Renal pelvis (tissue), 1 donor: ENCODE measurements at regions not wholly inside any gene's neighbourhood (a gene's known extent, or its start where the extent isn't known, plus 50 kb on each side); places are given as distances from the start of the nearest gene placed in this dataset.

ENCODE experiments used
- DNase-seq: peaks from one replicate; pipeline ENCODE4 v3.0.0-alpha.2; 2013

DNA sequence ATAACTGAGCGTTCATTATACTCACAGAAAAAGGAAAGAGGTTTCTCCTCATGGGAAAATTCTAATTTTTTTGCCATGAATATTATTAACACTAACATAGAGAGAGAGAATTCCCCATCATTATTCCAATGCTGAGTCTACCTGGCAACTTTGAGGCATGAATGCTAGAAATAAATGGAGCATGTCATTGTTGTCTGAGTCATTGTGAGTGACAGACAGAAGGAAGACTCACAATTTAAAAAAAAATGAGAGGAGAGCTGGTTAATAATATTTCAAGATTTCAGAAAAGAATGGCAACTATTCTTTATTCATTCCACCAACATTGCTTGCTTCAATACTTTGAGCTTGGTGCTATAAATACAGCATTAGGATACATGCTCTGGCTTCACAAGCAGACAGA lies 170.4 kb upstream of the HS3ST1 start:
- DNase-seq: no peak

GRCh38 chr4:11598591-11598990 lies 169.9 kb upstream of the HS3ST1 start:
- no peak for DNase-seq

DNA sequence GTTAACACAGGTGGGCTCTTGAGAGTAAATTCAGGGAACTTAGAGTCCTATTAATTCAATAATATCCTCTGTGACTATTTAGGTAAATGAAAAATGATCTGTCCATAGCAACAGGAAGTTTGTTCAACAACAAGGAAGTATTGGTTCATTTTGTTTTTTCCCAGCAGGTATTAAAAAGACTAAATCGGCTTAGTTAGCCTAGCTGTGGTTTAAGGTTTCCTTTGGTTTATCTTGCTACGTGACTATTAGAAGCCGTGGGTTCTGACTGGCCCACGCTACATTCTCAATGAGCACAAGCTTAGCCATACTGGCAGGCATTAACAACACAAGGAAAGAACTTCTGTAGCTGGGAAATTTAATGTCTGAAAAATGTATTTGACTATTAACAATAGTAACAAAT lies 168.8 kb upstream of the HS3ST1 start:
- DNase-seq: no peak

- DNase-seq: no peak
These were observed 168.3 kb upstream of the HS3ST1 start for GRCh38 chr4:11596989-11597388.

DNA sequence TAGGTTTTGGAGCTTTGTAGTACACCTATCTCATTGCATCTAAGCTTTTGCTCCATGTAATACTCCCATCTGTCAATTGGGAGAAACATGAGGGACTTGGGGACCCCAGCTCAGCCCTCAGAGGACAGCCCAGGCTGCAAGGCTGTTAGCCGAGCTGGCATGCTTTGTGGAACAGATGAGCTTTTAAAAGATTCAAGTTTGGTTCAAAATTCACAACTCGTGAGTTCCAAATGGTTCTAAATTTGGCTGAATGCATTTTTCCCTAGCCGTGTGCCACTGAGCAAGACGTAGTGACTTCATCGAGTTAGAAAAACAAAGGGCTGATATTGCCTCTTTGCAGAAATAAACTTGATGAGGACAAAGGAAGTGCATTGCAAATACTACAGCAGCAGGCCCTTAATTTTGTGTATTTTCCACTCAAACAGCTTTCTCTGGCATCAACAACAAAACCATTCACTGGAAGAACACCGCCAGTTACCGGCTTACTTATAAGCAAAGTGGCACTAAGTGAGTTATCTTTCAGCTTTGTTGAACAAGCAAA lies 165.0 kb upstream of the HS3ST1 start:
- DNase-seq: no peak

DNA sequence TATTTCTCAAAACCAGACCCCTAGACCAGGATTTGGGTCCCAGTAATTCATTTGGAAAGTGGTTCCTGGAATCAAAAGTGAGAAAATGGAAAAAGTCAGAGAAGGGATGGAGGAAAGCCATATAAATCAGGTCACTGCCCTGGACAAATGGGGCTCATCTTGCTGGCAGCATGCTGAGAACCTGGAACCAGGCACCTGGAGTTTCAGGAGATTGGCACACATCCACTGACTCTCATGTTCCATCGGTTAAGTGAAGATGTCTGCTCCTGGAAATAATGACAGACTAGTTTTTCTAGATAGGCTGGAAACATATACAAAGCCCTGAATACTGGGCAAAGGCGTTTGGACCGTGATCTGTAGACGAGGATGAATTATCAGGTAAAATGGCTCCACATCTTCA lies 163.6 kb upstream of the HS3ST1 start:
- DNase-seq: no peak

DNA sequence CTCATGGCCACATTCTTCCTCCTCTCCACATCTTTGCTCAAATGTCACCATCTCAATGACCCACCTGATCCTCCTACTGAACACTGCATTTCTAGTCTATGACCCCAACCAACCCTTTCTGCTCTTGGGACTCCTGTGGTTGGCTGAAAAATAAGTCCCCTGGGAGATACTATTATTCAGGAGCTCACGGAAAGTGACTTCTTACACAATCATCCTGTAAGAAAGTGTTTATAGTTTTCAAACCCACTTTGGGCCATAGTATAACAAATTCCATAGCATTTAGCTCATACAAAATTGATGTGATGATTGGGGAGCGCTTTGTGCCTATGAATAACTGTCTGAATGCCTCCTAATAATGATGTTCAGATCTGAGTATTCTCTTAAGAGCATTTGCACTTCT lies 161.4 kb upstream of the HS3ST1 start:
- DNase-seq: no peak

GRCh38 chr4:11589676-11590075 lies 161.0 kb upstream of the HS3ST1 start:
- DNase-seq: no peak

GRCh38 chr4:11587797-11588196 lies 159.1 kb upstream of the HS3ST1 start:
- no peak for DNase-seq

- DNase-seq: no peak
These were observed 156.8 kb upstream of the HS3ST1 start for GRCh38 chr4:11585506-11585905.

- DNase-seq: no peak
These were observed 139.8 kb upstream of the HS3ST1 start for GRCh38 chr4:11568511-11568910.

DNA sequence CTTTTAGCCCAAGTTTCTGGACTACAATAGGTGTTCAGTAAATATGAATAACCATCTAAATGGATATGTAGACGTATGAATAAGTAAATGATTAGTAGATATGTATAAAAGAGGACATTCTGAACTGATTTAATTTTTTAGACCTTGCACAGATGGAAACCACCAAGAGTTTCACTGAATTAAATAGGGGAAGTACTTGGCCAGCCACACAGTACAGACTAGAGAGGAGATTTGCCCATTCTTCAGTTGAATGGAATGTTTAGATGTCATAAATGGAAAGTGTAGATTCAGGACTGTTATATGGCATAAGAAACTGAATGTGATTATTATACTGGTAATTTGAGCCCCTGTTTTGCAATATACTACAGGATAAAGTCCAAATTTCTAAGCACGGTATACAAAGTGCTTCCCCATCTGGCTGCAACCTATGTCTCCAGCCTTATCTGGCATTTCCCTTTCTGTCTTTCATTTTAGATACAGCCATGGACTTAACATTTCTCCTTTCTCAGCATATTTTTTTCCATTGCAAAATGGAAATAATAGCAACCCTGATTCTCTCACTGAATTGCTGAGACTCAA lies 137.8 kb upstream of the HS3ST1 start:
- no peak for DNase-seq

- no peak for DNase-seq
These were observed 137.2 kb upstream of the HS3ST1 start for GRCh38 chr4:11565899-11566298.

DNA sequence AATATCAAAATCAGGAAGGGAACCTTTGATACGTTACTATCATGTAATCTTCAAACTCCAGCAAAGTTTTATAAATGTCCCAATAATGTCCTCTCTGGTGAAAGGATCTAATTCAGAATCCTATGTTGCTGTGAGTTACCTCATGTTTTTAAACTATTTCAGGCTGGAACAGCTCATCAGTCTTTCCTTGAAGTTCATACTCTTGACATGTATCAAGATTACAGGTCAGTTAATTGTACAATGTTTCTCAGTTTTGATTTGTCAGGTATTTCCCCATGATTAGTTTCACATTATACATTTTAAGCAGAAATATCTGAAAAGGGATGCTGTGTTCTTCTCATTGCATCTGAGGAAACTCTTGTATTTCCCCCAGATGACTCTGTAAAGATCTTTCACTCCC lies 136.5 kb upstream of the HS3ST1 start:
- DNase-seq: no peak

GRCh38 chr4:11564021-11564420 lies 135.3 kb upstream of the HS3ST1 start:
- DNase-seq: no peak

DNA sequence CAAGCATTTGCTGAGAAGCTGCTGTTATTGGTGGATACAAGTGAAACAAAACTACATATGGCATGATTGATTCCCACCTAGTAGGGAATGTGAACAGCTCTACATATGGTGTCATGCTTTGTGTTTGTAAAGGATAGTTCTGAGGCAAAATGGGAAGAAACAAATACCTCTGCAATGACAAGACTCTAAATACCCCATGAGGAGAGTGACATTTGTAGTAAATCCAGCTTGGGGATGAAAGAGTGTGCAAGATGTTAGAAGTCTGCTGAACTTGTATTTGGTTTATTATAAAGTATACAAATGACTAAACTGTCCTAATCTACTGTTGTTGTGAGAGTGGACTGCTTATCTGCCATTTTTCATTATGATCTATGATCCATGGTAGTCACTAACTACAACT lies 120.8 kb upstream of the HS3ST1 start:
- no peak for DNase-seq

DNA sequence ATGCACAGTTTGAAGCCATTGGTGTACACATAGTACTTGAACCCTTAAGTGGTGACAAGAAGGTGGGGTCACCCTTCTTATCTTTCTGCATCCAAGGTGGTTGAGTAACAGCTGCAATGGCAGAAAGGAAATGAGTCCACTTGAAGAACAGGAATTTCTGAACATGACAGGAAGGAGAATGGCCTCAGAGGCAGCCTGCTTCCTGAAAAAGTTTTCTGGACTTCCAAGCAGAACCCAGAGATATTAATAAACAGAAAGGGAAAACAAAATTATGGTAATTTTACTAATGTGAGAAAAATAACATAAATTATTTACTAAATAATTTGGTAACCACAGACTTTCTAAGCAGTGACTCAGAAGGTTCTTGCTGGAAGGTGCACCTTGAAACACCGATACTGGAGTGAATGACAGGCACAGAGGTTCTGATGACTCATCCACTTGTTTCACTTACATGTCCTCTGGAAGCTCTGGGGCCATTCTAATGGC lies 119.9 kb upstream of the HS3ST1 start:
- DNase-seq: no peak

DNA sequence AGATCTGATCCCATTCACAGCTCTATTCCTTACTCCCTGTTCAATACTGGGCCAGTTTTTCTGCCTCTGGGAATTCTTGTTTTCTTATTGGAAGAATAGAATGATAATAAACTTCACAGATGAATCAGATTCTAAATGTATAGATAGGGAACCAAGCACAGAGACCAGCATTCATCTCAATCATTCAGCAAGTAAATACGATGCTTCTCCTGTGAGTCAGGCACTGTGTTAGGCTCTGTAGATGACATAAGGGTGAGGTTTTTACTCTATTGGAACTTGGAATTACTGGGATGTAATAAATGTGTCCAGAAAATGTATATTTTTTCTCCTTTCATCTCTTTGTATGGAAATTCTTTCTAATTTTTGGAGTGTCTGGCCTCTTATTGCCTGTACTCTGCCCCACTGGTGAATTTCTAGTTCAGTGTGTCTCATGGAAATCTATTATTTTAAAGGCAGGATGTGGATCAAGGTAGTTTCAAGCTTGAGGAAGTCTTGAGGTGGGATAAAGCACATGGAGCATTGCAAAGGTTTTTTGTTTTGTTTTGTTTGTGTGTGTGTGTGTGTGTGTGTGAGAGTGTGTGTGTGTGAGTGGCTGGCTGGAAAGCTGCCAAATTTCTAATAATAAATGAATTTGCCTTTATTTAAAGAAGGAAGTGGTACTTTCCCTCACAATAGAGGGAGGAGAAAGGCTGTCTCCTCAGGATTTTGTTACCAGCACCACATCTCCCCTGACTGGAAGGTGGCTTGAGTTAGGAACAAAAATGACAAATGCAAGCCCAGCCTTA lies 117.9 kb upstream of the HS3ST1 start:
- DNase-seq: no peak

- DNase-seq: no peak
These were observed 117.0 kb upstream of the HS3ST1 start for GRCh38 chr4:11545651-11546050.

GRCh38 chr4:11544211-11544610 lies 115.5 kb upstream of the HS3ST1 start:
- DNase-seq: no peak

DNA sequence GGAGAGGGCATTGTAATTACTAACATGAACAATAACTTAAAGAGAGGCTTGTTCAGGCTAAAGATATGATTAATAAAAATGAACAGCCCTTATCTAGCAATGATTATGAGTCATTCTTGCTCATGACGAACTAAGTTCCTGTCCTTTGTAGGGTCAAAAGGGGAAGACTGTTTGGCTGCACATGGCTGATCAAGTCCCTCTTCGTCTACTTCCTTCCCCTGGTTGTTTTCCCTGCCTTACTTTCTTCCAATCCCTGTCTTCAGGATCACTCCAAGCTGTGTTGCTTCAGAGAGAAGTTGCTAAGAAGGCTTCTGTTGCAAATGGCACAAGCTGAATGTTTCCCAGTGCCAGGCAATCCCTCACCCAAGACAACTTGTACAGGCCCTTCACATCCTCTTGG lies 115.0 kb upstream of the HS3ST1 start:
- DNase-seq: no peak

GRCh38 chr4:11542952-11543351 lies 114.3 kb upstream of the HS3ST1 start:
- DNase-seq: no peak

DNA sequence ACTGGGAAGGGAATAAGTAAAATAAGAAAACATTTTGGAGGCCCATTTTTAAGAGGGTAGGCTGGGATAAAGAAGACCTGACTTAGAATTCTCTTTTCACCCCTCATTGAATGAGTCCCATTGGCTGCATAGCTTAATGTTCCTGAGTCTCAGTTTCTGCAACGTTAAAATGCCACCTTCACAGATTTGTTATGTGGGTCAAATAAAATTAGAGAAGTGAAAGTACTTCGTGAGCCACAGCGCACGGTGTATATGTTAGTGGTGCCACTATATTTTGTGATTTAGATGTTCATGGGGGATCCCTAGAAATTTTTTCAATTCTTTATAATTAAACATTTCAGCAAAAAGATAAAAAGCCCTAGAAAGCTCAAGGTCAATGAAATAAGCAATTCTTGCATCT lies 109.2 kb upstream of the HS3ST1 start:
- DNase-seq: no peak

DNA sequence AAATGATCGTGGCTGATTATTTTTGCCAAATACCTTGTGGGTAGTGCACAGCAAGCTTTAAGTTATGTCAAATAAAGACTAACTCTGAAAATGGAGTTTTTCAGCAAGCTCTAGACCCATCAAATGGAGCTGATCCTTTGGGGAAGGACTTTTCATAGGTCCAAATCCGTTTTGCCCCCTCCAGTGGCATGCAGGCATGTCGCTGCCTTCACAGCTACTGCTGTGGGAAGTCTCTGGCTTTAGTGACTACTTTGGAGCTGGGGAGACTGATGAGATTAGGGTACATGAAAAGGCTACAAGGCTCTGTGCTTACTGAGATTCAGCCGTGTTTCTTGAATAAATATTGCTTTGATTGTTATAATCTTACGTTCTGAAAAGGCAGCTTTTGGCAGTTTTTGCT lies 106.6 kb upstream of the HS3ST1 start:
- no peak for DNase-seq
